ENCODE measurements at regions not wholly inside any gene's neighbourhood (a gene's known extent, or its start where the extent isn't known, plus 50 kb on each side); places are given as distances from the start of the nearest gene placed in this dataset.

GRCh38 chr4:132707955-132708354, 441.1 kb upstream of the PCDH10 start:
- H3K9me3 ChIP-seq = no peaks in the 10 kb centered on the region
- H3K4me1 ChIP-seq = no peaks in the 10 kb centered on the region
- no peaks in the 10 kb centered on the region for H3K36me3 ChIP-seq
- H3K27ac ChIP-seq = no peak overlapping the region
- H3K27me3 ChIP-seq = no peaks in the 10 kb centered on the region
- no peak for TF ChIP-seq CTCF (IDR thresholded peaks at IDR 0.05)
- DNase-seq (ENCODE audit: low spot score) = no peak
- H3K4me3 ChIP-seq = no peak overlapping the region

DNA sequence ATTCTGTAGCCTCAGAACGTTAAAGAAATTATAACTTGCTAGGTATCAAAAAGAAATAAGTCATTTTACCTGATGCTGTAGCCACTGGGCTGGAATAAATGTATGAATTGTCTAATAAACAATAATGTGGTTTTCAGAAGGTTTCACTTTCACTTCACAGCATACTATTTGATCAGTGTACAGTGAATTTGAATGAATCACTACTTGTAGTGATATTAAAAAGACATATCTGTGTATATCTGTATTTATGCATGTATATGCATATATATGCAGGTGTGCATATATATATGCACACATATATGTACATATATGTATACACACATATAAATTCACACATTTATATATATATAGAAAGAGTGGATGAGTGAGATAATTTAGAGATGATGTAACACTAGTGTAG, 440.0 kb upstream of the PCDH10 start:
- no peak overlapping the region for H3K4me3 ChIP-seq
- DNase-seq (ENCODE audit: low spot score) = no peak
- no peaks in the 10 kb centered on the region for H3K4me1 ChIP-seq
- no peak for TF ChIP-seq CTCF (IDR thresholded peaks at IDR 0.05)
- H3K27me3 ChIP-seq = no peaks in the 10 kb centered on the region
- H3K9me3 ChIP-seq = no peaks in the 10 kb centered on the region
- H3K27ac ChIP-seq = no peak overlapping the region
- H3K36me3 ChIP-seq = no peaks in the 10 kb centered on the region

- no peak overlapping the region for H3K4me3 ChIP-seq
- H3K36me3 ChIP-seq = no peaks in the 10 kb centered on the region
- H3K27ac ChIP-seq = no peak overlapping the region
- no peaks in the 10 kb centered on the region for H3K27me3 ChIP-seq
- TF ChIP-seq CTCF (IDR thresholded peaks at IDR 0.05) = no peak
- no peaks in the 10 kb centered on the region for H3K4me1 ChIP-seq
- no peak for DNase-seq (ENCODE audit: low spot score)
- H3K9me3 ChIP-seq = no peaks in the 10 kb centered on the region
Measured at GRCh38 chr4:132710971-132711370, 438.1 kb upstream of the PCDH10 start.

DNA sequence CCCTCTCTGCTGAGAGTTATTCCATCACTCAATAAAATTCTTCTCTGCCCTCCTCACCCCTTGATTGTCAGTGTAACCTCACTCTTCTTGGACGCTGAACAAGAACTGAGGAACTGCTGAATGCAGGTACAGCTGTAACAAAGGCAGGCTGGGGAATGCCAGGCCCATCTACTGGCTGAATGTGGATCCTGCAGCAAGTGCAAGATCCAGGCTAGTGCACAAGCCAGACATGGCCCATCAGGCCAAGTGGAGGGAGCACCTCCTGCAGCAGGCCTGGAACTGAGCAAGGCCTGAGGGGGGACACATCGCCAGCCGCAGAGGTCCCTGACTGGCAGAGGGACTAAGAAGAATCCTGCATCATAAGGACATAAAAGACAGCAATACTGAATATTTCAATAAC, 411.8 kb upstream of the PCDH10 start:
- H3K4me3 ChIP-seq = no peak overlapping the region
- H3K27me3 ChIP-seq = no peaks in the 10 kb centered on the region
- no peaks in the 10 kb centered on the region for H3K9me3 ChIP-seq
- no peak overlapping the region for H3K27ac ChIP-seq
- no peak for TF ChIP-seq CTCF (IDR thresholded peaks at IDR 0.05)
- no peaks in the 10 kb centered on the region for H3K36me3 ChIP-seq
- no peak for DNase-seq (ENCODE audit: low spot score)
- no peaks in the 10 kb centered on the region for H3K4me1 ChIP-seq

DNA sequence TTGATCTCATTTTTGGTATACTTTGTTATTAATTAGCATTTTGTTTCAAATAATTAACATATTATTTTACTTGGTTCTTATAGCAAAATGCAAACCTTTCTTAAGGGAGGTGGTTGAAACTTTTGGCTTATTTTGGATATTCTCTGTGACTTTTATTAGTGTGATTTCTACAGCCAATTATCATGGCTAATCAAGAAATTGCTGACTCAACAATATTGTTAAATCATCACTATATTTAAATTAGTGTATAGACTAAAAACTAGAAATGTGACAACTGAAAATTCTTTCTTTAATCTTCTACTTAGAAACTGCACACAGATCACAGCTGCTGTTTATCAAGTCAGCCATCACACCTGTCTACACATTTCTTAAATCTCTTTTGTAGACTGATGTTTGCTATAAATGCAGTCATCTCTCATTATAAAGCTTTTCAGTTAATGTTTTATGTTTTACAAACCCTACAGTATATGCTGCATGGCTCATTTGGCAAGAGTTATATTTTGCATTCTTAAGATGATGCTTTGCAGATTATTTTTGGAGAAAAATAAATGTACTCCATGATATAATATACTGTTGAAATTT, 389.8 kb upstream of the PCDH10 start:
- TF ChIP-seq CTCF (IDR thresholded peaks at IDR 0.05) = no peak
- no peak overlapping the region for H3K4me3 ChIP-seq
- H3K36me3 ChIP-seq = no peaks in the 10 kb centered on the region
- no peak overlapping the region for H3K27ac ChIP-seq
- H3K4me1 ChIP-seq = no peaks in the 10 kb centered on the region
- DNase-seq (ENCODE audit: low spot score) = no peak
- no peaks in the 10 kb centered on the region for H3K9me3 ChIP-seq
- no peaks in the 10 kb centered on the region for H3K27me3 ChIP-seq

GRCh38 chr4:132763465-132763864, 385.6 kb upstream of the PCDH10 start:
- no peak for DNase-seq (ENCODE audit: low spot score)
- H3K27ac ChIP-seq = no peak overlapping the region

More at GRCh38 chr4:132763465-132763864, 385.6 kb upstream of the PCDH10 start:
- Histone ChIP-seq H3K4me3 (no peak overlapping the region), H3K9me3 (no peaks in the 10 kb centered on the region), H3K27me3 (no peaks in the 10 kb centered on the region), H3K36me3 (no peaks in the 10 kb centered on the region), H3K4me1 (no peaks in the 10 kb centered on the region)
- no peak for TF ChIP-seq CTCF (IDR thresholded peaks at IDR 0.05)

Measured in right atrium auricular region (tissue), 2 donors.